Right lung (tissue), 2 donors: ENCODE measurements at regions not wholly inside any gene's neighbourhood (a gene's known extent, or its start where the extent isn't known, plus 50 kb on each side); places are given as distances from the start of the nearest gene placed in this dataset.
"Not testable (repeated sequence)": the region's sequence is repeated elsewhere in the genome, so short reads cannot be mapped to it uniquely, and the experiment has no call there.

Source experiments
- DNase-seq, 2 donors: peaks; one replicate each; pipeline ENCODE4 v3.0.0-alpha.2; 2013

DNA sequence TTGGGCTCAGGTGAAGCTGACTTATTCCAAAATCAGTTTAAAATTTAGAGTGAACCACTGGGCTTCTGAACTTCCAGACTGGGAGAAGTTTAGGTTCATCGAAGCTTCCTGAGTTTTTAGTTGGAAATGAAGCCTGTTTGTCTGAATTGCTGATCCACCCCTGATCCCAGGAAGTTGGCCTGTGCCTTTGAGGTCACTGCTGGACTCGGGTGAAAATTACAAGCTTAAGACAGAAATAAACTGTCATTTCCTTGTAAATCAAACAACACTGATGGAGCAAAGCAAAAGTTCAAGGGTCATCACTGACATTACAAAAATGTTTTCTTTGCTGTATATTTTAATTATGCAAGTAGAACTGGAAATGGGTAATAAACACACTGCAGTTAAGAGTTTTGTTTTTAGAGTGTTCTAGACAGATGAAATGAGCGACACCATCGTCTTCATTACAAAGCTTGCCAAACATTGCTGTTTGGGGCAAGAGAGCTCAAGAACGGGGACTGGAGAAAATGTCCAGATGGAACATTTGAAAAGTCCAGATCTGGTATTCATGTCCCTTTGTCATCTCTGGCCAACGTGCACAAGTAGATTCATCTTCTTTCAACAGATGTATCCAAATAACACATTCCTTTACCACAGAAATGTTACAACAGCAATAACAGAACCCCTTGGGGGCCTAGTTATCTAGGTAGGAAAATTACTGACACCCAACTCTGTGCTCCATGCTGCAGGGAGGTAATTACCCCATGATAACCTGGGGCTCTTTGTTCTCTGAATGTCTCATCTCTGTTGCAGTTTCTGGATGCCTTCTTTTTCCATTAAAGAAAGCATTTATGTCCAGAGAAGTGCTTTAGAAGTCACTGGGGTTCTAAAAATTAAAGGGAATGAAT lies 142.4 kb upstream of the ERCC6L2 start:
- peak; percentile 54 to 57 for DNase-seq

- no peak for DNase-seq
Measured at GRCh38 chr9:95731876-95732275, 143.6 kb upstream of the ERCC6L2 start.

- DNase-seq, result no peak
Measured at GRCh38 chr9:95729669-95730368, 145.7 kb upstream of the ERCC6L2 start.

DNA sequence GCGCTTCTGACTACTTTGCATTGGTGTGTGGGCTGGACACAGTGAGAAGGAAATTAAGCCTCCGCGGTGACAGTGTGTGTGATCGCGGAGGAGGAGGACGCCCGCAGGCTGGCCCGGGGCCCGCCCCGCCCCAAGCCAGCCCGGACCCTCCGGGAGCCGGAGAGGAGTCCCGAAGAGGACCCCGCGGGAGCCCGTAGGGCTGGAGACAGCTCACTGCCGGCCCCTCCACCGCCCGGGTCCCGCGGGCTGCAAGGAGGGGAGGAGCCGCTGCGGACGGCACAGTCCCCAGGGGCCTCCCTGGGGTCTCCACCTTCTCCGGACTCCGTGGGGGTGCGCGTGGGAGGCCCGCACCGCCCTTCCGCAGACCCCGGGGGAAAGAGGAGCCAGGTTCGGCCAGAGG lies 146.4 kb upstream of the ERCC6L2 start:
- DNase-seq, result no peak

- no peak for DNase-seq
Measured at GRCh38 chr9:95727947-95728520, 147.5 kb upstream of the ERCC6L2 start.

DNA sequence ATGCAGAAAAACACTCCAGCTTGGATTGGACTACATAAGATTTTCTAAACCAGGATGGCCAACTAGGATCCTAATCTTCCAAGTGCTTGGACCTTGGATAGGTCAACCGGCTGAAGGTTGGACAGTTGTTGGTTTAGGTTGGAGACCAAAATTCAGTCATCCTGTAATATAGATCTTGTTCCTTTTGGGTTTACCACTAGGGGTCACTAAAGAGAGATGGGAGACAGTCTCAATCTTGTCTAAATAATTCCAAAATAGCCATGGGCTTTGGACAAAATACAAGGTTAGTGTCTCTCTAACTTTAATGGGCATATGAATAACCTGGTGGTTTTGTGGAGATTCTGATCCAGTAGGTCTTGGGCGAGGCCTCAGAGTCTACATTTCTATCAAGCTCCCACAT lies 148.7 kb upstream of the ERCC6L2 start:
- DNase-seq, result no peak

GRCh38 chr9:95725045-95725444 lies 150.4 kb upstream of the ERCC6L2 start:
- no peak for DNase-seq

DNA sequence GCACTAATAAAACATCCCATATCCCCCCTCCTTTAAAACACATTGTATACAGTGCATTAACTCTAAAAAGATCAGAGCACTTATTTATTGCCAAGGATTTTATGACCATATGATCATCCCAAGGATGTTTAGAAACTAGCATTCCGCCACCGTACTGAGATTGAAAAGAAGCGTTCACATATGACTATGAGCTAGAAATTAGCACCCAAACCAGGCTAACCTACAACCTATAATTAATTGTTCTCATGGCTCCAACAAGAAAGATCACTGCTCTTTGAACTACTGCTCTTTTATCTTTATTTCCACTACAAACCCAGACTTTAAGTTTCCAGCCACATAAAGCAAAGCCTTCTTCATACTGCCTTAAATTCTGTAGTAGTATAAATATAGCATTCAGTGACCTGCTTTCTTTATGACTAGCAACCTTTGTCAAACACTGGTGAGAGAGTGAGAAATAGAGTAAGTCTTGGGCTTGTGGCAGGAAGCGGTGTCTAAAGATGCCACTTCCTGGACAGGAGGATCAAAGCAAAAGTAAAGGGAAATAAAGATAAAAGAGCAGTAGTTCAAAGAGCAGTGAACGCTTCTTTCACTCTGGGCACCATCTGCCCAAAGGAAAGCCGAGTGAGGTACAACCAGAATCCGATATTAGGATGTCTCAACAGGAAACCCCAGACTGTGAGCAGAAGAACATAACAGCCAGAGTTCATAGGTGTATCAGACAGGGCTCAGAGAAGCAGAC lies 151.1 kb upstream of the ERCC6L2 start:
- no peak for DNase-seq

DNA sequence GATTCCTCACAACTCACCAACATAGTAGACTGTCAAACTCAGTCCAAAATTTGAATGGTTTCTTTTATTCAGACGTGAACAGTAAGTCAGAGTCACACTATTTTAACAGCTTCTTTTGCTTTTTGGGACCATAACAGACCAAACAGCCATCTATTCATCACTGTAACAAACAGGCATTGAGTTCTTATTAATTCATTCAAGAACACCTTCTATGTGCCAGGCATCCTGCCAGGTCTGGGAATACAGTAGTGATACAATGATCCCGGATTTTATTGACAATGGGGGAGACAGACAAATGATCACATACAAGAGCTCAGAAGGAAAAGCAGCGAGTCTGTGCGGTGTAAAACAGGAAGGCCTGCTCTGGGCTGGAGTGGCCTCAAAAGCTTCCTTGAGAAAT lies 153.3 kb upstream of the ERCC6L2 start:
- no peak for DNase-seq

DNA sequence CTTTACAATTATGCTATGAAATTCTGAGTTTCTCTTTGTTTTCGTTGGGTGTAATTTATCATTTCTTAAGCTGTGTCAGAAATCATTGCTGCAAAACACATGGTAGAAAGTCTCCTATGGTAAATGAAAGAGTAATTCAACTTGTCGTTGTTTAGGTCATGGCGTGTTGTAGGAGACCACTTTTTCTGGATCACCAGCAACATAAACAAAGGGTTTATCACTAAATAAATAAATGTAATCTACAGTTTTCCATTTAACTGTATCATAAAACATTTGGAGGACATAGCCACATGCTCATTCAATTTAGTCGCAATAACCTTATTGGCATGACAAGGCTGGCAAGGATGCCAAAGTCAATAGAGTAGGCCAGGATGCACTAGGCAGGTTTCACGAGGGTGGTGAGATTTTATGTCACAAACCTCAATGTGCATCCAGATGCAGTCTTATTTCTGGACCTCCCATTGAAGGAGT lies 154.4 kb upstream of the ERCC6L2 start:
- no peak for DNase-seq

DNA sequence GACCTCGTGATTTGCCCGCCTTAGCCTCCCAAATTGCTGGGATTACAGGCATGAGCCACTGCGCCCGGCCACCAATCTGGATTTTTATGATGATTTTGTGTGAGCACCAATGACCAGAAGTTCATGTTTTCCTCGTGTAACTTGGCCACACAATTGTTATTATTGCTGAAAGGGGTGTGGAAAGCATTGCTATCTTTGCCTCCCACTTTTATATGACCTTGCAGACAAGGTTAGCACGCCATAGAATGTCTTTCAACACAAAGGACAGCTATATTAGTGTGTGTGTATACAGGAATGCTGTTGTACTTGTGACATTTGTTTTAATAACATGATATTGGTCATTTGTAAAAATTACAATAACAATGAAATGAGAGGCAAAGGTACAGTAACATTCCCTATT lies 155.0 kb upstream of the ERCC6L2 start:
- no peak for DNase-seq

GRCh38 chr9:95719354-95719753 lies 156.1 kb upstream of the ERCC6L2 start:
- DNase-seq, result no peak

DNA sequence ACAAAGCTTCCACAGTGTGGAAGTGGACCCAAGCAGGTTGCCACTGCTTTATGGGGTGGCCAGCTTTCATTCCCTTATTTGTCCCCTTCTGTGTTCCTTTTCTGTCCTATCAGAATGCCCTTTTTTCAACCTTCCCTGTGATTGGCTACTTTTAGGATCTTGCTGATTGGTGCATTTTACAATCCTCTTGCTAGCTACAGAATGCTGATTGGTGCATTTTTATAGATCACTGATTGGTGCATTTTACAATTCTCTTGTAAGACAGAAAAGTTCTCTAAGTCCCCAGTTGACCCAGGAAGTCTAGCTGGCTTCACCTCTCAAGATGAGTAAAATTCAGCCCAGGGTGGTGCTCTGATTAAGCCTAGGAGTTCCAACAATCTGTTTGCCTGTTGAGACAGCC lies 157.2 kb upstream of the ERCC6L2 start:
- DNase-seq, result no peak

DNA sequence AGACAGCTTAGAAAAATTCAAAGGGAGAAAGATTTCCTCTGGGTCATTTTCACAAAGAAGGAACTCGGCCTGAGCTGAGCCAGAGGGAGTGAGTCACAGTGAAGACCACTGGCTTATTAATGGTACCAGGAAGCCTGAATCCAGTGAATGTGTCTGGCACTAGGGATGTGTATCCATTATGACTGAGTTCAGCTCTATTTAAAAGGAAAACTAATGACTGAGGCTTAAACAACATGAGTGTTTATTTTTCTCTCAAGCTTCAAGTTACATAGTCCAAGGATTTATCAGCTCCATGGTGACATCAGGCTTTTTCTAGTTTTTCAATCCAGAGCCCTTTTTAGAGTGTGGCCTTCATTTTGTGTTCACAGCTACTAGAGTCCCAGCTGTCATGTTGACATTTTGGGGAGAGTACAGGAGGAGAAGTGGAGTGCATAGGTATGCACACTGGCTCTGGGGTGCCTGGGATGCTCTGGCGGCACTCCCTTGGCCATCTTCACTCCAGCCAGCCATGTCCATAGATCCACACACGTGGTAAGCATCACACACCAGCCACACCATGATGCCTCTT lies 159.5 kb upstream of the ERCC6L2 start:
- no peak for DNase-seq

- DNase-seq, result no peak
Measured at GRCh38 chr9:95710446-95710845, 165.0 kb upstream of the ERCC6L2 start.

DNA sequence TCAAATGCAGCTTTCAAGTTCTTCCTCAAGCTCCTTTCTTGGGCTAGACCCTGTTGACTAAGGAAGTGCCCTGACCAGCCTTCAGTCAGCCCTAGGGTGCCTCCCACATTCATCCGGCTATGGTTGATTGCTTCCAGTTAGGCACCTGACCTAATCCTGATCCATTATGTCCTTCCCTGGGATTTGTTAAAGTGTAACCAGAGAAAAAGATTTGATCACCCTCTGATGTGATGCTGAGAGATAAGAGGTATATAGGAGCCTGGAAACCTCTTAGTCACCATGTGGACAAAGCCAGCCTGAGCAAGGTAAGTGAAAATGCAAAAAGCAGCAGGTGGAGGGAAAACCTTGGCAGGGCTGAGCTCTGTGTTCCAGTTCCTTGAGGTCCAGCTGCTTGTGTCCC lies 178.8 kb upstream of the ERCC6L2 start:
- DNase-seq, result no peak

DNA sequence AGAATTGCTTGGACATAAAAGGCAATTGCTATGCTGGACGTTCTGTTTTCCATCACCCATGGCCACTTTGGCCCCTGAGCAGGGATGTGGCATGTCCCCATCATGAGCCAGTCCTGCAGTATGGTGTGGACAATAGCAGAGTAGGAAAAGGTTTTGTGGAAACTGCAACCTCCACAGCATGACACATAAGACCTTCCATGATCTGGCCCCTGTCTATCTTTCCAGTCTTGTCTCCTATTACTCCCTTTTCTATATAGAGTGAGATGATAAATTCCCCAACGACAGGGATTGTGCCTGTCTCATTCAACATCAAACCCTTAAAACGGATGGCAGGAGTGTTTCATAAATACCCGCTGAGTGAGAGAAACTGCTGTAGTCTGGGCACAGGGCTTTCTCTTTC lies 174.7 kb upstream of the PTCH1 start:
- DNase-seq, result no peak

DNA sequence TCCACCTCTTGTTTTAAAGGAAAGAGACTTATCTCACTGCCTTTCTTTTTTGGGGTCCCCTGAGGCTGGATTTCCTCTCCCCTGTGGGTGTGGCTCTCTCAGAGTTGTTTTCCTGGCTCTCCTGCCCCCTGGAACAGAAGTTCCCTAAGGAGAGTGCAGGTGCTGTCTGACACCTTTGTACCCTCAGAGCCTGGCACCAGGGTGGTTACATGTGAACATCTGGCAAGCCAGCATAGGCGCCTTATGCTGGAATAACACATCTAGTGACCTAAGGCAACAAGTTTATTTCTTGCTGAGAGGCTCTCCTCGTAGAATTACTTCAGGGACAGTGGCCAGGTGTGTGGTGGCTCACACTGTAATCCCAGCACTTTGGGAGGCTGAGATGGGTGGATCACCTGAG lies 172.9 kb upstream of the PTCH1 start:
- no peak for DNase-seq

- DNase-seq, result no peak
Measured at GRCh38 chr9:95684516-95684915, 167.7 kb upstream of the PTCH1 start.

- not testable (repeated sequence) for DNase-seq
Measured at GRCh38 chr9:95680306-95680705, 163.5 kb upstream of the PTCH1 start.

DNA sequence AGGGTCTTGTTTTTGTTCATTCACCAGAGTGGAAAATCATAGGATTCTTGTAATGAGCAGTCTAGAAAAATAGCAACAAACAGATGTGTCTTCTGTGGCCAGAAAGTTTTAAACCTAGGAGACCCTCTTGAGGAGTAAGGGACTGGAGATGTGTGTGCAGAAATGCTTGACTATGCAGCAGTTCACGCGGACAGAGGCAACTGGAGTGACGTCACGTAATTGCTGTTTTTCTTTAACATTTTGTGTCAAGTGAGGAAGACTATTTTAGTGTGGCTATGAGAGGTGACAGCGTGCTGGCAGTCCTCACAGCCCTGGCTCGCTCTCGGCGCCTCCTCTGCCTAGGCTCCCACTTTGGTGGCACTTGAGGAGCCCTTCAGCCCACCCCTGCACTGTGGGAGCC lies 163.1 kb upstream of the PTCH1 start:
- DNase-seq, result no peak

- DNase-seq, result no peak
Measured at GRCh38 chr9:95678759-95679158, 162.0 kb upstream of the PTCH1 start.
